GM23248 (cell line): ENCODE measurements at regions not wholly inside any gene's neighbourhood (a gene's known extent, or its start where the extent isn't known, plus 50 kb on each side); places are given as distances from the start of the nearest gene placed in this dataset.

ENCODE experiments used
- DNase-seq: peaks from one replicate; pipeline ENCODE4 v3.0.0-alpha.2; 2015
- H2AFZ ChIP-seq: fragments of 200-600 bp; sonication (generic); 2 replicates; pipeline ENCODE4 v1.6.1; 2016; ENCODE audit warnings: antibody characterized with exemption
- H3F3A ChIP-seq: fragments of 200-600 bp; sonication (generic); 2 replicates; pipeline ENCODE4 v1.6.1; 2016; ENCODE audit warnings: mild to moderate bottlenecking, antibody characterized with exemption, mixed run types; ENCODE audit not compliant: insufficient read depth
- H3K27ac ChIP-seq: fragments of 200-600 bp; sonication (generic); 2 replicates; pipeline ENCODE4 v1.5.1; 2016; ENCODE audit warnings: mild to moderate bottlenecking
- H3K27me3 ChIP-seq: fragments of 200-600 bp; sonication (generic); replicated peaks from 2 replicates; pipeline ENCODE4 v1.6.1; 2016; ENCODE audit warnings: mild to moderate bottlenecking; ENCODE audit not compliant: insufficient read depth
- H3K36me3 ChIP-seq: fragments of 200-600 bp; sonication (generic); 2 replicates; pipeline ENCODE4 v1.6.1; 2016; ENCODE audit warnings: low read depth, mild to moderate bottlenecking
- H3K4me1 ChIP-seq: fragments of 200-600 bp; sonication (generic); 2 replicates; pipeline ENCODE4 v1.6.1; 2016; ENCODE audit warnings: mild to moderate bottlenecking; ENCODE audit not compliant: insufficient read depth
- H3K4me2 ChIP-seq: fragments of 200-600 bp; sonication (generic); one replicate; pipeline ENCODE4 v1.6.1; 2016; ENCODE audit warnings: mild to moderate bottlenecking; ENCODE audit not compliant: unreplicated experiment
- H3K4me3 ChIP-seq: fragments of 200-600 bp; sonication (generic); 2 replicates; pipeline ENCODE4 v1.5.1; 2016; ENCODE audit warnings: mild to moderate bottlenecking
- H3K79me2 ChIP-seq: fragments of 200-600 bp; sonication (generic); 2 replicates; pipeline ENCODE4 v1.6.1; 2016; ENCODE audit warnings: mild to moderate bottlenecking; ENCODE audit not compliant: insufficient read depth
- H3K9ac ChIP-seq: fragments of 200-600 bp; sonication (generic); 2 replicates; pipeline ENCODE4 v1.6.1; 2016; ENCODE audit warnings: mild to moderate bottlenecking
- H3K9me2 ChIP-seq: fragments of 200-600 bp; sonication (generic); 2 replicates; pipeline ENCODE4 v1.6.1; 2016; ENCODE audit warnings: mixed run types, mild to moderate bottlenecking, moderate library complexity; ENCODE audit not compliant: insufficient read depth
- H3K9me3 ChIP-seq: fragments of 200-600 bp; sonication (generic); one replicate; pipeline ENCODE4 v1.6.1; 2017; ENCODE audit warnings: low read depth
- H4K20me1 ChIP-seq: fragments of 200-600 bp; sonication (generic); 2 replicates; pipeline ENCODE4 v1.6.0; 2016; ENCODE audit not compliant: insufficient read depth
- EZH2 ChIP-seq: fragments of 200-600 bp; sonication (generic); IDR thresholded peaks from 2 replicates; pipeline ENCODE4 v1.6.1; 2018; ENCODE audit warnings: antibody characterized with exemption, mild to moderate bottlenecking; ENCODE audit not compliant: insufficient read depth, poor library complexity, severe bottlenecking
- EZH2phosphoT487 ChIP-seq: fragments of 200-600 bp; sonication (generic); IDR thresholded peaks from 2 replicates; pipeline ENCODE4 v1.6.1; 2018; ENCODE audit warnings: antibody characterized with exemption, moderate library complexity, mild to moderate bottlenecking, low read depth; ENCODE audit not compliant: insufficient read depth
- WGBS, 2 experiments: methylation state at CpG; one replicate each; pipeline ENCODE4 v1.1.6; 2015 to 2017; ENCODE audit warnings: low lambda C conversion rate in 2 of 2, low coverage in 1 of 2; ENCODE audit errors: missing lambda C conversion rate in 2 of 2; 5-methylcytosine and 5-hydroxymethylcytosine counted together
- in situ Hi-C: fragments of 300-500 bp; cut with MboI; formaldehyde crosslinking; loops from 2 replicates; pipeline ENCODE4 v1.15.0; 2020

DNA sequence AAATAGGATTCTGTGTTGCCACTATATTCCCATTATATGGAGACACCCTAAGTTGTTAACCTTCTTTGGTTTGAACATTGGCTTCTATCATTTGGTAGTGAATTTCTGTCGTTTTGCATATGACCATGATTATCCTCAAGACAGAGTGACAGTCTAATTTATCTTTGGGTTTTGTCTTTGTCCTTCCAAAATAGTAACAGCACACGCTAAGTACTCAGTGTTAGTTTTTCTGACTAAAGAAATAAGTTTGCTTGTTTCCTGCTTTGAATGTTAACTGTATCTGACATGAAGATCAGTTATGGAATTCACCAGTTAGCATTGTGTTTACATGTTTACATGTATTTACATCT is 352.5 kb upstream of the GRM7 start:
- H4K20me1 ChIP-seq = no peaks in the 10 kb centered on the region
- no peak for DNase-seq
- no peak overlapping the region for H3K4me3 ChIP-seq
- WGBS, 2 experiments = 15 to 18% methylated on average over 2 of the region's 2 CpGs
- no peak overlapping the region for H2AFZ ChIP-seq
- H3K27ac ChIP-seq = no peak overlapping the region
- no peaks in the 10 kb centered on the region for H3F3A ChIP-seq
- no peaks in the 10 kb centered on the region for H3K79me2 ChIP-seq
- TF ChIP-seq EZH2phosphoT487 = no peak
- TF ChIP-seq EZH2 = no peak
- H3K4me2 ChIP-seq = no peak overlapping the region
- H3K9ac ChIP-seq = no peak overlapping the region
- H3K4me1 ChIP-seq = no peaks in the 10 kb centered on the region
- H3K36me3 ChIP-seq = no peaks in the 10 kb centered on the region
- no peaks in the 10 kb centered on the region for H3K27me3 ChIP-seq
- no peaks in the 10 kb centered on the region for H3K9me2 ChIP-seq
- in situ Hi-C loops = no loop called here
- H3K9me3 ChIP-seq = no peaks in the 10 kb centered on the region

DNA sequence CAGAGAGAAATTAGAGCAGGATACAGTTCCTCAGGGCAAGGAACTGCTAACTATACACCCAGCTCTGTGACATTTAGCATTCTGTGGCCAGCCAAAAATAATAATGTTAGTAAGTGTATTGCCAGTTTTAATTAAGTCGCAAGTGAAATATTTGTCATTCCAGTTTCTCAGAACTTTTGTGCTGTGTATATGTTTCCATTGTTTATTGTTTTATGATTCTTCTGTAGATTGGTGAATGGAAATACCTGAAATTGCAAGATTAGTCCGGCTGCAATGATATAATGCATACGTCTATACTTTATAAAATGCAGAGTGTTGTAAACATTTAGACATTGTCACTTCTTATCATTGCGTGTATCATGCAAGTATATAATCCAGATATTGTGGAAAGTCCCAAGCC is 351.3 kb upstream of the GRM7 start:
- Histone ChIP-seq H3F3A (no peaks in the 10 kb centered on the region), H2AFZ (no peak overlapping the region), H3K4me3 (no peak overlapping the region), H3K36me3 (no peaks in the 10 kb centered on the region), H3K4me1 (no peaks in the 10 kb centered on the region), H3K27ac (no peak overlapping the region), H3K79me2 (no peaks in the 10 kb centered on the region), H3K9me2 (no peaks in the 10 kb centered on the region), H3K9me3 (no peaks in the 10 kb centered on the region), H3K4me2 (no peak overlapping the region), H4K20me1 (no peaks in the 10 kb centered on the region), H3K27me3 (no peaks in the 10 kb centered on the region), H3K9ac (no peak overlapping the region)
- TF ChIP-seq EZH2 (no peak), EZH2phosphoT487 (no peak)
- WGBS, 2 experiments = 1 to 2% methylated on average over 4 of the region's 4 CpGs
- DNase-seq = no peak
- in situ Hi-C loops = no loop called here

- H3K9ac ChIP-seq = no peak overlapping the region
- H3K27ac ChIP-seq = no peak overlapping the region
- H3K79me2 ChIP-seq = no peaks in the 10 kb centered on the region
- no peak for DNase-seq
- TF ChIP-seq EZH2phosphoT487 (no peak), EZH2 (no peak)
- no peak overlapping the region for H2AFZ ChIP-seq
- WGBS, 2 experiments = 7 to 16% methylated on average over 1 of the region's 1 CpG
- no peaks in the 10 kb centered on the region for H4K20me1 ChIP-seq
- H3F3A ChIP-seq = no peaks in the 10 kb centered on the region
- no peaks in the 10 kb centered on the region for H3K36me3 ChIP-seq
- no peaks in the 10 kb centered on the region for H3K9me2 ChIP-seq
- H3K4me2 ChIP-seq = no peak overlapping the region
- H3K4me3 ChIP-seq = no peak overlapping the region
- in situ Hi-C loops = no loop called here
- H3K27me3 ChIP-seq = no peaks in the 10 kb centered on the region
- no peaks in the 10 kb centered on the region for H3K4me1 ChIP-seq
- H3K9me3 ChIP-seq = no peaks in the 10 kb centered on the region
These were observed 350.2 kb upstream of the GRM7 start for GRCh38 chr3:6510713-6511112.

- H3K36me3 ChIP-seq = no peaks in the 10 kb centered on the region
- no peak overlapping the region for H3K9ac ChIP-seq
- WGBS, 2 experiments = 6 to 7% methylated on average over 2 of the region's 2 CpGs
- no peaks in the 10 kb centered on the region for H3K9me3 ChIP-seq
- TF ChIP-seq EZH2phosphoT487 = no peak
- TF ChIP-seq EZH2 = no peak
- H3K27me3 ChIP-seq = no peaks in the 10 kb centered on the region
- H3K79me2 ChIP-seq = no peaks in the 10 kb centered on the region
- H2AFZ ChIP-seq = no peak overlapping the region
- no peaks in the 10 kb centered on the region for H3K4me1 ChIP-seq
- no peaks in the 10 kb centered on the region for H3K9me2 ChIP-seq
- no peak overlapping the region for H3K4me3 ChIP-seq
- H3K4me2 ChIP-seq = no peak overlapping the region
- no peak overlapping the region for H3K27ac ChIP-seq
- H4K20me1 ChIP-seq = no peaks in the 10 kb centered on the region
- H3F3A ChIP-seq = no peaks in the 10 kb centered on the region
- in situ Hi-C loops = no loop called here
- DNase-seq = no peak
These were observed 348.6 kb upstream of the GRM7 start for GRCh38 chr3:6512172-6512800.

- in situ Hi-C loops = no loop called here
These were observed 344.8 kb upstream of the GRM7 start for GRCh38 chr3:6516143-6516542.

More at GRCh38 chr3:6516143-6516542, 344.8 kb upstream of the GRM7 start:
- Histone ChIP-seq H3K4me1 (no peaks in the 10 kb centered on the region), H2AFZ (no peak overlapping the region), H3K9ac (no peak overlapping the region), H3K4me2 (no peak overlapping the region), H4K20me1 (no peaks in the 10 kb centered on the region), H3K79me2 (no peaks in the 10 kb centered on the region), H3K36me3 (no peaks in the 10 kb centered on the region), H3K4me3 (no peak overlapping the region), H3K9me3 (no peaks in the 10 kb centered on the region), H3K27me3 (no peaks in the 10 kb centered on the region), H3F3A (no peaks in the 10 kb centered on the region), H3K9me2 (no peaks in the 10 kb centered on the region), H3K27ac (no peak overlapping the region)
- TF ChIP-seq EZH2 (no peak), EZH2phosphoT487 (no peak)
- no peak for DNase-seq
